Activated CD8-positive, alpha-beta memory T cell treated with anti-CD3 and anti-CD28 coated beads for 48 hours (primary cell): ENCODE measurements at regions not wholly inside any gene's neighbourhood (a gene's known extent, or its start where the extent isn't known, plus 50 kb on each side); places are given as distances from the start of the nearest gene placed in this dataset.

Experiments
- DNase-seq, 3 experiments: peaks; one replicate each; pipeline ENCODE4 v3.0.0-alpha.2; 2020; ENCODE audit warnings: low read depth in 2 of 3, low spot score in 2 of 3

GRCh38 chr4:179503976-179504375, 2061.7 kb upstream of the AGA start:
- DNase-seq, result no peak

DNA sequence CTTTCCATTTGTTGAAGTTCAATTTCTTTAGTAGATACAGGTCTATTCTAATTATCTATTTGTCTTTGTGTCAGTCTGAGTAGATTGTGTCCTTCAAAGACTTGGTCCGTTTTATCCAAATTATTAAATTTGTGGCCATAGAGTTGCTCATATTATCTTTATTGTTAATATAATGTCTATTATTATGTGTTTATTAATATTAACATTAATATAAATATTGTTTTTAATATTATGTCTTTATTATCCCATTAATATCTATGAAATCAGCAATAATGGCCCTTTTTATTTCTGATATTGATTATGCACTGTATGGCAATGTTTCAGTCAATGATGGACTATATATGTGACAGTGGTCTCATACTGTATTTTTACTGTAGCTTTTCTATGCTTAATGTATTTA, 2067.3 kb upstream of the AGA start:
- no peak for DNase-seq

DNA sequence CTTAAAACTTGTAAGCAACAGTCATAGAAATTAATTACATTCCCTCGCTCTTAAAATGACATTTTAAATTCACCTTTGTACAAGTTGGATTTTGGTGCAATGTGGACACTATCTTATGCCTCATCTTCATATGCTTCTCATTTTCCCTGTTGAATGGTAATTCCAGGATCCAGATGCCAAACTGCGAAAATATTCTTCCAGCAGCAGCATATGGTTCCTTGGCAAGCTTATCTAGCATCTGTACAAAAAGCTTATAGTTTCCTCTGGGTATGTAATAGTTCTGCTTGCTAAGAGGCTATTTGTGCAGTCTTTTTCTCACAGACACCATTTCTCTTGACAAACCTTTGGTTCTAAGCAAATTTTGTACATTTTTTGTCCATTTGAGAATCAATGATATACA, 2079.7 kb upstream of the AGA start:
- DNase-seq, result no peak

DNA sequence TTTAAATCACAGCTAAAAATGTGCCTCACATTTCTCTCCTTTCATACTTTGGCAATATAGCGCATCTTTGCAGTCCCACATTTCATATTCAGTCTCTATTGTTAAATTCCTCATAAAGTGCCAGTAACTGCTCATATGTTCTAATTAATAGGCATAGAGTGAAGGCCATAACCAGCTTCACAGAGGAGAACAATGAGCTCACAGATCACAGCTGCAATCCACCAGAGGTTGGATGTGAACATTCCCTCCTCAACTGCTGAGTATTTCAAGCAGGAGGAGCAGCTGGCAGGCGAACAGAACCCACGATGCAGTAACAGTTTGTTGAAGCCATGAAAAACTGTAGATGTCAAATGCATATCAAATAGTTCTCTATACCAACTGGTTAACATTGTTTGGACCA, 2088.7 kb upstream of the AGA start:
- DNase-seq, result no peak

DNA sequence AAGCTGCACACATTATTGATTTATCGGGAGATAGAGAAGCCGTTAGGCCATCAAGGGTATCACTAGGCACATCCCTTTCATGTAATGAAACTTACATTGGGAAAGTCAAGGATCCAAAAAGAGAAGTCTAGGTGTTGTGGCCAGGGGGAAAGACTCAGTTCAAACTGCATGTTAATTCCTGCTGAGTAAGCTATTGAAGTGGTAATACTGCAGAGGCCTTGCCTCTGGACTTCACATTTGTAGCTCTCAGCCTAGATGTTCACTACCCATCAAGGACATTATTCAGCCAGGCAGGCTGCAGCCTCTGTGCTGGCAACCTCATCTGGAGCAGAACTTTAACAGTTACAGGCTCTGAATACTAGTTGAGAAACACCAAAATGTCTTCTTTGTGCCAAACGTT, 2094.5 kb upstream of the AGA start:
- DNase-seq, result no peak

GRCh38 chr4:179539641-179540040, 2097.4 kb upstream of the AGA start:
- DNase-seq, result no peak

DNA sequence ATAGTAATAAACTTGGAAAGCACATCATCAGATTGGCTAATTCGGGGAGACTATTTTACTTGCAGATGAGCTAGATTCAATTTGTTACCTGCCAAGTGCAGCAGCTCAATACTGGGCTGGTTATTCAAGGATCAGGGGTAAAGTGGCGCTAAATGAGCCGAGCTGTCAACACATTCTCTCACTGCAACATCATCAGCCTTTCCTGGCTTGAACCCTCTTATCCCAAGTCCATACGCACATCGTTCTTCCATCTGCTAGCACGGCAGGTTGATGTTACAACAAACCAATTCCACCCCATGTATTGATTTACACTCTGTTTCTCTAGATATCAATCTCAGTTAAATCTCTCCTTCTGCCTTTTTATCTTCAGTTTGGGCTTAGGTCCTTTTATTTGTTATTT, 2101.5 kb upstream of the AGA start:
- no peak for DNase-seq

GRCh38 chr4:179544496-179544895, 2102.3 kb upstream of the AGA start:
- no peak for DNase-seq

- no peak for DNase-seq
These were observed 2109.9 kb upstream of the AGA start for GRCh38 chr4:179552131-179552530.

- no peak for DNase-seq
These were observed 2121.5 kb upstream of the AGA start for GRCh38 chr4:179563741-179564140.

GRCh38 chr4:179569549-179569948, 2127.3 kb upstream of the AGA start:
- no peak for DNase-seq

GRCh38 chr4:179582164-179582905, 2140.1 kb upstream of the AGA start:
- DNase-seq, result no peak

GRCh38 chr4:179583221-179583620, 2141.0 kb upstream of the AGA start:
- DNase-seq, result no peak

GRCh38 chr4:179584101-179584500, 2141.9 kb upstream of the AGA start:
- no peak for DNase-seq

DNA sequence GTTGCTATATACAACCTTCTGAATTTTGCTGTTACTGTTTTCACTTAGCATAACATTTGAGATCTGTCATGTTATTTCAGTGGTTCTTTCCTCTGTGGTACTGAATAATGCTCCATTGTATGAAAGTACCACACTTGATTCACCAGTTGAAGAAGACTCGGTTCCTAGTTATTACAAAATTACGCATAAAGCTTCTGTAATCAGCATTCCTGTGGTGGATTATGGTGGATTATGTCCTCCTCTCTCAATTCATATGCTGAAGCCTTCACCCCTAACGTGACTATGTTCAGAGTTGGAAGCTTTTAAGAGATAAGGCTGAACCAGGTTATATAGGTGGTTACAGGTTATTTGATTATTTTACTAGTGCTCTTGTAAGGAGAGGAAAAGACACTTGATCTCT, 2143.5 kb upstream of the AGA start:
- DNase-seq, result no peak

DNA sequence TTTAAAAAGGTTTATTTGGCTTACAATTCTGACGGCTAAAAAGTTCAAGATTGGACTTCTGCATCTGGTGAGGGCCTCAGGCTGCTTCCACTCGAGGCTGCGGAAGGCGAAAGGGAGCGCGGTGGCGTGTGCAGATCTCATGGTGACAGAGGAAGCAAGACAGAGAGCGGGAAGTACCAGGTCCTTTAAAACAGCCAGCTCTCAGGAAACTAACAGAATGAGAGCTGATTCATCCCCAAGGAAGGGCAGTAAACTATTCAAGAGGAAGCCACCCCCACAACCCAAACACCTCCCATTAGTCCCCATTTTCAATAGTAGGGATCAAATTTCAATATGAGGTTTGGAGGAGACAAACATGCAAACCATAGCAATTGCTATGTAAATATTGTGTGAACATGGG, 2144.2 kb upstream of the AGA start:
- DNase-seq, result no peak

DNA sequence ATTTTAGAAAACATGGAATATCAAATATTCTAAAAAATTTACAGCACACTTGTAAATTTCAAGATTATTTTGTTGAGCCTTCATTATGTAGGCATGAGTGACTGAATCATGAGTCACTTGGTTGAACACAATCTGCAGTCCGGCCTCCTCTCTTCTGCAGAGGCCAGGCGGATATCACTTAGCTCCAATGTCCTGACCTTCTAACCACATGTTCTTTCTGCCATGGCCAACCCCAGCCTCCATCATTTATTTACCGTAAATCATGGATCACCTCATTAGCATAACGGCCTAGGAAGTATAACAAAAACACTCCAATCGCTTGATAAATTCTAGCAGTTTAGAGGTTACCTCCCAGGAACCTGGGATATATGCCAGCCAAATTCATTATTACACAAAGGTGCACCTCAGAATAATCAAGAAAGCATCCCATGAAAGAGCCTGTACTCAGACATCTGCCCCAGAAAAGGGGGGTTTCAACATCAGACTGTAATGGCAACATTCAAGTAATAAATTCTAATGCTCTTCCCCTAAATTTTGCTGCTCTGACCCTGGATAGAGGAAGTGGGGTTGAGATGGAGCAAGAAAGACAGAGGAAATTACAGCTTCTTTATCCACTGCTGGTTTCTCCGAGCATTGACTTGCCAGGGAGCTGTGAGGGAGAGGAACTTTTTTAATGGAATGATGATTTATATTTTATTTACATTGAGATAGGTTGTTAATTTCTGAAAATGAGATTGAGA, 2153.6 kb upstream of the AGA start:
- DNase-seq, result no peak

DNA sequence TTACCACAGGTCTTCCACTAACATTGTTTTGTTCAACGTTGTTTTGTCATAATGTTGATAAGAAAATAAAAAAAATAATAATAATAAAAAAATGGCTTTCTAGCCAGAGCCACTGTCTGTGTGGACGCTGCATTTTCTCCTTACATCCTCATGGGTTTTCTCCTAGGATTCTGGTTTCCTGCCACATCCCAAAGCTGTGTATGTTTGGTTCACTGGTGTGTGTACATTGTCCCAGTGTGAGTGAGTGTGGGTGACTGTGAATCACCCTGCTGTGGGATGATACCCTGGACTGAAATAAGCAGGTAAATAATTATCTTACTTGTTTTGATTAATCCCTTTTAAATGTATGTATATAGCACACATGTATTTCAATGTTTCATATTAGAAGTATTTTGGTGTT, 2154.4 kb upstream of the AGA start:
- no peak for DNase-seq

- no peak for DNase-seq
These were observed 2155.1 kb upstream of the AGA start for GRCh38 chr4:179597301-179597700.

GRCh38 chr4:179601671-179602070, 2159.4 kb upstream of the AGA start:
- DNase-seq, result no peak

- no peak for DNase-seq
These were observed 2163.0 kb upstream of the AGA start for GRCh38 chr4:179605196-179605595.

- no peak for DNase-seq
These were observed 2164.8 kb upstream of the AGA start for GRCh38 chr4:179607003-179607402.

DNA sequence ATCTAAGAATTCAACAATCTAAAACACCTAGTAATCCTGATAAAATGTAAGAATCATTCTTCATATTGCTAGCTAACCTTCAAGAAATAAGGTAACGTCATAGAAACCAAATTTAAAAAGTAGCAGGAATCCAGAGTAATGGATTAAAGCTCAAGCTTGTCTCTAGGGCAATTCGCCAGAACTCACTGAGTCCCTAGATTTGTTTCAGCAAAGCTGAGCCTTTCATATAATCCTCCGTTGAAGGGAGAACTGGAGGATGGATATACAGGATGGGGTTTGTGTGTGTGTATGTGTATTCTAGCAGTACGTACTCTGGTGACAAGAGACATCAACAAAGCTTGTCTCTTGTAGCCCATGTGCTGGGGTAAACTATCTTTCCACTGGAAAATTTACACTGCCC, 2173.5 kb upstream of the AGA start:
- DNase-seq, result no peak
